Mesendoderm (in vitro differentiated cells): ENCODE measurements at regions not wholly inside any gene's neighbourhood (a gene's known extent, or its start where the extent isn't known, plus 50 kb on each side); places are given as distances from the start of the nearest gene placed in this dataset.
A peak's percentile ranks its signal among the peaks of the same experiment; 100 is the strongest.

ENCODE experiments used
- DNase-seq: peaks from one replicate; pipeline ENCODE4 v3.0.0; 2013
- H2AK5ac ChIP-seq: 2 replicates; pipeline ENCODE4 v1.6.1; 2013; ENCODE audit warnings: low read length, inconsistent platforms
- H2BK120ac ChIP-seq: 2 replicates; pipeline ENCODE4 v1.6.1; 2013; ENCODE audit warnings: low read depth, mild to moderate bottlenecking, low read length, moderate library complexity, mixed read lengths
- H2BK15ac ChIP-seq: replicated peaks from 2 replicates; pipeline ENCODE4 v1.6.1; 2013; ENCODE audit warnings: low read depth, mild to moderate bottlenecking, moderate library complexity
- H2BK5ac ChIP-seq: 2 replicates; pipeline ENCODE4 v1.6.1; 2013; ENCODE audit warnings: low read length, inconsistent platforms
- H3K18ac ChIP-seq: 2 replicates; pipeline ENCODE4 v1.6.1; 2013; ENCODE audit warnings: mild to moderate bottlenecking, low read length, mixed read lengths
- H3K23ac ChIP-seq: one replicate; pipeline ENCODE4 v1.6.1; 2013; ENCODE audit warnings: low read length
- H3K27ac ChIP-seq: 2 replicates; pipeline ENCODE4 v1.5.1; 2013; ENCODE audit warnings: low read depth, mild to moderate bottlenecking, inconsistent platforms, low read length, moderate library complexity
- H3K27me3 ChIP-seq: 2 replicates; pipeline ENCODE4 v1.6.1; 2013; ENCODE audit warnings: low read length, control low read depth, mild to moderate bottlenecking, inconsistent platforms; ENCODE audit not compliant: insufficient read depth, poor library complexity
- H3K36me3 ChIP-seq: 2 replicates; pipeline ENCODE4 v1.6.1; 2013; ENCODE audit warnings: low read length, inconsistent platforms; ENCODE audit not compliant: control insufficient read depth, insufficient read depth
- H3K4ac ChIP-seq: one replicate; pipeline ENCODE4 v1.6.1; 2013; ENCODE audit warnings: low read depth, mild to moderate bottlenecking, low read length, moderate library complexity
- H3K4me1 ChIP-seq: 2 replicates; pipeline ENCODE4 v1.6.1; 2013; ENCODE audit warnings: low read depth, low read length, inconsistent platforms; ENCODE audit not compliant: control insufficient read depth
- H3K4me2 ChIP-seq: 2 replicates; pipeline ENCODE4 v1.6.1; 2013; ENCODE audit warnings: low read length
- H3K4me3 ChIP-seq: 2 replicates; pipeline ENCODE4 v1.5.1; 2013; ENCODE audit warnings: mild to moderate bottlenecking, low read length
- H3K56ac ChIP-seq: one replicate; pipeline ENCODE4 v1.6.1; 2013; ENCODE audit warnings: low read length
- H3K79me1 ChIP-seq: 2 replicates; pipeline ENCODE4 v1.6.1; 2013; ENCODE audit warnings: low read length, inconsistent platforms
- H3K79me2 ChIP-seq: 2 replicates; pipeline ENCODE4 v1.6.1; 2013; ENCODE audit warnings: mild to moderate bottlenecking, low read length; ENCODE audit not compliant: control insufficient read depth, insufficient read depth
- H3K9ac ChIP-seq: 2 replicates; pipeline ENCODE4 v1.6.1; 2013; ENCODE audit warnings: low read length, inconsistent platforms
- H4K5ac ChIP-seq: one replicate; pipeline ENCODE4 v1.6.1; 2013; ENCODE audit warnings: low read length
- H4K8ac ChIP-seq: one replicate; pipeline ENCODE4 v1.6.1; 2013; ENCODE audit warnings: low read depth, mild to moderate bottlenecking, control low read depth, low read length, moderate library complexity
- WGBS: extraction: QIAGEN DNeasy Blood & Tissue Kit; methylation state at CpG from one replicate; pipeline ENCODE4 v1.1.7; 2013; ENCODE audit warnings: low lambda C conversion rate, missing lambda C conversion rate; ENCODE audit not compliant: insufficient coverage; ENCODE audit errors: extremely low coverage; 5-methylcytosine and 5-hydroxymethylcytosine counted together

DNA sequence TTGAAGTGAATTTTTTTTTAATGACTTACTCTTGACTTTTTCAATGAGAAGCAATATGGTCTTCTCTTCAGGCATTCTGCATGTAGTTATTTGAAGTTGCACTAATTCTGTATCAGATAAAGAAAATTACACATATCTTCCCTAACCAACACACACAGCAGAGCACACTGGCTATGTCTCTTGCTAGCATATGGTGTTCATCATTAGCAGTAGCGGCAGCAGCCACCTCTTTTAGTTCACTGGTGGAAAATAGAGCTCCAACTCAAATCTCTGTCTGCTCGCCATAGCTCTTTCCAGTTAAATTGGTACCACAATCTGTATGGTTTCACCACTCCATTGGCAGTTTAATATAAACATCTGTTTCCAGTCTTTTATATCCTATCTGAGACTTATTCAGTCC is 278.1 kb upstream of the ZEB2 start:
- Histone ChIP-seq H3K18ac (no peak overlapping the region), H2BK5ac (no peak overlapping the region), H3K9ac (no peak overlapping the region), H3K27me3 (no peaks in the 10 kb centered on the region), H3K79me1 (no peaks in the 10 kb centered on the region), H3K79me2 (no peaks in the 10 kb centered on the region), H3K4me3 (no peak overlapping the region), H2BK15ac (no peak overlapping the region), H3K4ac (no peak overlapping the region), H3K56ac (no peak overlapping the region), H3K27ac (no peak overlapping the region), H3K36me3 (no peaks in the 10 kb centered on the region), H2BK120ac (no peak overlapping the region), H4K8ac (no peak overlapping the region), H3K4me1 (no peaks in the 10 kb centered on the region), H3K4me2 (no peak overlapping the region), H4K5ac (no peak overlapping the region), H3K23ac (no peak overlapping the region), H2AK5ac (no peak overlapping the region)
- DNase-seq, result no peak
- no CpG with 5 or more reads among the region's 2 CpGs for WGBS

GRCh38 chr2:144796936-144797335 is 277.0 kb upstream of the ZEB2 start:
- H3K18ac ChIP-seq, result no peak overlapping the region
- H3K4me1 ChIP-seq, result no peaks in the 10 kb centered on the region
- no peak overlapping the region for H3K4me3 ChIP-seq
- no peaks in the 10 kb centered on the region for H3K27me3 ChIP-seq
- H4K8ac ChIP-seq, result no peak overlapping the region
- no peaks in the 10 kb centered on the region for H3K79me1 ChIP-seq
- no peak overlapping the region for H3K56ac ChIP-seq
- no peaks in the 10 kb centered on the region for H3K36me3 ChIP-seq
- no peak for DNase-seq
- no peak overlapping the region for H2AK5ac ChIP-seq
- H3K9ac ChIP-seq, result no peak overlapping the region
- no peak overlapping the region for H2BK15ac ChIP-seq
- H4K5ac ChIP-seq, result no peak overlapping the region
- no CpG with 5 or more reads among the region's 3 CpGs for WGBS
- no peak overlapping the region for H2BK5ac ChIP-seq
- no peak overlapping the region for H3K4me2 ChIP-seq
- no peak overlapping the region for H2BK120ac ChIP-seq
- H3K23ac ChIP-seq, result no peak overlapping the region
- H3K4ac ChIP-seq, result no peak overlapping the region
- H3K79me2 ChIP-seq, result no peaks in the 10 kb centered on the region
- no peak overlapping the region for H3K27ac ChIP-seq

DNA sequence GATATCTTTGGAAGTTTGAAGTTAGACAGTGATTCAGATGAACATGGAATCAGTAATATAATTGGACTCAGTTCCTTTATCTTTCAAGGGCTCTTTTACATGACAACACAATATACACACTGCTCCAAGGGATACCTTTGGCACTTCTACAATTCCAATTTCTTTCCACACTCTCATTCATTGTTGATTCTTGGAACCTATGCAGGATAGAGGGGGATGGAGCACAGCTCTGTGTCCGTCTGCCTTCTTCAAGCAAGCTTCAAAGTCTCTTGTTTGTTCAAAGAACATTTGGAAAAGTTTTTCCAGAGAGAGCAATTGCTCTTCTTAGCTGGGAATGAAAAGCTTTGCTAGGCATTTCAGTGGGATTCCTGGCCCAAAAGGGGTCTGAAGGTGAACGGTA is 276.2 kb upstream of the ZEB2 start:
- no peaks in the 10 kb centered on the region for H3K27me3 ChIP-seq
- H2BK15ac ChIP-seq, result no peak overlapping the region
- H3K23ac ChIP-seq, result no peak overlapping the region
- no peak overlapping the region for H3K4me2 ChIP-seq
- no peak overlapping the region for H3K56ac ChIP-seq
- no peak overlapping the region for H2BK120ac ChIP-seq
- no peaks in the 10 kb centered on the region for H3K79me1 ChIP-seq
- no peak overlapping the region for H3K18ac ChIP-seq
- no peaks in the 10 kb centered on the region for H3K4me1 ChIP-seq
- DNase-seq, result no peak
- no peaks in the 10 kb centered on the region for H3K79me2 ChIP-seq
- no peak overlapping the region for H3K9ac ChIP-seq
- no peak overlapping the region for H3K4ac ChIP-seq
- H4K5ac ChIP-seq, result peak overlapping the region; percentile 27
- no peak overlapping the region for H2AK5ac ChIP-seq
- no peak overlapping the region for H3K27ac ChIP-seq
- H3K36me3 ChIP-seq, result no peaks in the 10 kb centered on the region
- H2BK5ac ChIP-seq, result no peak overlapping the region
- no peak overlapping the region for H3K4me3 ChIP-seq
- H4K8ac ChIP-seq, result no peak overlapping the region
- WGBS, result no CpG with 5 or more reads among the region's 2 CpGs

DNA sequence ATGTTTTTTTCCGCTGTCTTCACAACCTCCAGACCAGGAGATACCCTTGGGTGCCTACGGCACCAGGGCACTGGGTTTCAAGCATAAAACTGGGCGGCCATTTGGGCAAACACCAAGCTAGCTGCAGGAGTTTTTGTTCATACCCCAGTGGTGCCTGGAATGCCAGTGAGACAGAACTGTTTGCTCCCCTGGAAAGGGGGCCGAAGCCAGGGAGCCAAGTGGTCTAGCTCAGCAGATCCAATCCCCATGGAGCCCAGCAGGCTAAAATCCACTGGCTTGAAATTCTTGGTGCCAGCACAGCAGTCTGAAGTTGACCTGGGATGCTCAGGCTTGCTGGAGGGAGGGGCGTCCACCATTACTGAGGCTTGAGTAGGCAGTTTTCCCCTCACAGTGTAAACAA is 265.3 kb upstream of the ZEB2 start:
- WGBS, result no CpG with 5 or more reads among the region's 5 CpGs
- Histone ChIP-seq H4K5ac (no peak overlapping the region), H2BK5ac (no peak overlapping the region), H3K23ac (no peak overlapping the region), H3K79me1 (no peaks in the 10 kb centered on the region), H3K27ac (no peak overlapping the region), H3K4me2 (no peak overlapping the region), H3K18ac (no peak overlapping the region), H3K4me1 (no peaks in the 10 kb centered on the region), H3K9ac (no peak overlapping the region), H3K36me3 (no peaks in the 10 kb centered on the region), H3K79me2 (no peaks in the 10 kb centered on the region), H2AK5ac (no peak overlapping the region), H3K27me3 (no peaks in the 10 kb centered on the region), H3K4ac (no peak overlapping the region), H4K8ac (no peak overlapping the region), H3K4me3 (no peak overlapping the region), H3K56ac (no peak overlapping the region), H2BK15ac (no peak overlapping the region), H2BK120ac (no peak overlapping the region)
- no peak for DNase-seq

GRCh38 chr2:144780983-144781382 is 261.1 kb upstream of the ZEB2 start:
- no CpG with 5 or more reads among the region's 3 CpGs for WGBS
- Histone ChIP-seq H3K79me2 (no peaks in the 10 kb centered on the region), H3K27ac (no peak overlapping the region), H3K23ac (no peak overlapping the region), H3K79me1 (no peaks in the 10 kb centered on the region), H4K5ac (no peak overlapping the region), H3K27me3 (no peaks in the 10 kb centered on the region), H3K4ac (no peak overlapping the region), H2AK5ac (no peak overlapping the region), H3K18ac (no peak overlapping the region), H3K4me2 (no peak overlapping the region), H3K56ac (no peak overlapping the region), H3K36me3 (no peaks in the 10 kb centered on the region), H3K4me1 (no peaks in the 10 kb centered on the region), H2BK120ac (no peak overlapping the region), H2BK15ac (no peak overlapping the region), H4K8ac (no peak overlapping the region), H3K4me3 (no peak overlapping the region), H3K9ac (no peak overlapping the region), H2BK5ac (no peak overlapping the region)
- peak; percentile 6 for DNase-seq

DNA sequence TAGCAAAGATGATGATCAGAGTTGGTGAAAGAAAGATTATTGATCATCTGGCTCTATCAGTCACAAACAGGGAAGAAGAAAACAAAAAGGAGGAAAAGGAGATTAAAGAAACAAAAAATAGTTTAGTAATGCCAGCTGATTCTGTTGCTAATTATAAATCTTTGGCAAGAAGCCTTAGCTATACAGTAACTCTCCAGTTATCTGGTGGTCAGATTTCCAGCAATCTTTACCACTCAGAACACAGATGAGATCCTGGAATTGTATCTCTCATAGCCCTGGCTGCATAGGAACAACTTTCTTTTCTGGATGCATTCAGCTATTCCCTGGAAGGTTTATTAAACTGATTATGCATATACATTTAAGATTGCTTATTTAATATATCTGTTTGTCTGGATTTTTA is 256.8 kb upstream of the ZEB2 start:
- Histone ChIP-seq H4K8ac (no peak overlapping the region), H3K4me2 (no peak overlapping the region), H3K56ac (no peak overlapping the region), H2BK15ac (no peak overlapping the region), H3K27me3 (no peaks in the 10 kb centered on the region), H3K4ac (no peak overlapping the region), H2BK5ac (no peak overlapping the region), H3K9ac (no peak overlapping the region), H4K5ac (no peak overlapping the region), H3K27ac (no peak overlapping the region), H3K79me2 (no peaks in the 10 kb centered on the region), H3K23ac (no peak overlapping the region), H3K79me1 (no peaks in the 10 kb centered on the region), H2AK5ac (no peak overlapping the region), H3K4me1 (no peaks in the 10 kb centered on the region), H3K36me3 (no peaks in the 10 kb centered on the region), H2BK120ac (no peak overlapping the region), H3K4me3 (no peak overlapping the region), H3K18ac (no peak overlapping the region)
- DNase-seq, result no peak
